HG03196 (cell line): ENCODE measurements at regions not wholly inside any gene's neighbourhood (a gene's known extent, or its start where the extent isn't known, plus 50 kb on each side); places are given as distances from the start of the nearest gene placed in this dataset.
"Not testable (repeated sequence)": the region's sequence is repeated elsewhere in the genome, so short reads cannot be mapped to it uniquely, and the experiment has no call there.

Experiments
- ATAC-seq: cut with Tn5 transposase; IDR thresholded peaks from one replicate; pipeline ENCODE4 v1.9.1; 2021; ENCODE audit not compliant: unreplicated experiment

DNA sequence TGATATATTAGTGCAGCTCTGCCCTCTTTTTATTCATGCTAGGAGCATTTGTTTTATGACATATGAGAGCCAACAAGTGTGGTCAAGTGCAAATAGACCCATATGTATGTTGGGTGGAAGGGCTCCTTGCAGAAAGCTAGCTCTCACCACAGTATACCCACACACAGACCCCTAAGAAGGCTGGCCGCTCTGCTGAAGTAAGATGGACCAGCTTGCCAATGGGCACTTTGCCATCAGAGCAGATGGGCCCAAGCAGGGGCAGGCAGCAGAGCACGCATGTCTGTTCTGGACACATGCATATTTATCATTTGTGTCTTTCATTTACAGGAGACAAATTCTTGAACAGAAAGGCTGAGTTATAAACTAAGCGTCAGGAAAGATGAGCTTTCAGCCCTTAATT lies 187.5 kb upstream of the DTNA start:
- no peak for ATAC-seq

- ATAC-seq: no peak
These were observed 184.9 kb upstream of the DTNA start for GRCh38 chr18:34525244-34525643.

DNA sequence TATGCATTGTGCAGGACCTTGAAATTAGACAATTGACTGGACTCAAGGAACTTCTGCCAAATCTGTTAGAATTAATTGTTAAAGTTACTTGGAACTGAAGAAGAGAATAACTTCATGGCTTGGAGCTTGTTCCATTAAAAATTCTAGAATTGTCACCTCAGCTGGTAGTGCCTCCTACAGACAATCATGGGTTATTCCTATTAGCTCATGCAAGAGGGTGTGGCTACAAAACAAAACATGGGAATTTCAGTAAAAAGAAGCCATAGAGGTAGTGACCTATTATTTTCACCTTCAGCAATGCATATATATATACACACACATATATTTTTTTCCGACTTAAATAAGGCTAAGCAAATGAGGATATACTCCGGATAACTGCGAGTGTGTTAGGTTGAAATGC lies 181.9 kb upstream of the DTNA start:
- no peak for ATAC-seq

- ATAC-seq: no peak
These were observed 180.5 kb upstream of the DTNA start for GRCh38 chr18:34529358-34530335.

- no peak for ATAC-seq
These were observed 179.0 kb upstream of the DTNA start for GRCh38 chr18:34531110-34531509.

- ATAC-seq: not testable (repeated sequence)
These were observed 175.5 kb upstream of the DTNA start for GRCh38 chr18:34534642-34535041.

- no peak for ATAC-seq
These were observed 169.2 kb upstream of the DTNA start for GRCh38 chr18:34540897-34541296.

DNA sequence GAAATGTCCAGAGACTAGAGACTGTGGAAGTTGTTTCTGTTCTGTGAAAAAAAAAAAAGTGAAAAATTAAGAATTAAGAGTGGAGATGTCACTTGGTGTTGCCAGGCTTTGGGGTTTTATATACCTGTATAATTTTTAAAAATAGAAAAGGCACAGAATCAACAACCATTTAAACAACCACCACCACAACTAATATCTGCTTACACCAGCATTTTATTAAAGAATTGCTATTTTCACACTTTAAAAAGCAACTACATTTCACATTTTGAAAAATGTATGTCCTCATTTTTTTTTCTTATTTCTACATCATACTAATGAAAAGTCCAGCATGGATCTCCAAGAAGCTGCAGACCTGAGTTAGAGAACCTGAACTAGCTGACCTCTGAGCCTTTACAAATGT lies 167.5 kb upstream of the DTNA start:
- no peak for ATAC-seq

DNA sequence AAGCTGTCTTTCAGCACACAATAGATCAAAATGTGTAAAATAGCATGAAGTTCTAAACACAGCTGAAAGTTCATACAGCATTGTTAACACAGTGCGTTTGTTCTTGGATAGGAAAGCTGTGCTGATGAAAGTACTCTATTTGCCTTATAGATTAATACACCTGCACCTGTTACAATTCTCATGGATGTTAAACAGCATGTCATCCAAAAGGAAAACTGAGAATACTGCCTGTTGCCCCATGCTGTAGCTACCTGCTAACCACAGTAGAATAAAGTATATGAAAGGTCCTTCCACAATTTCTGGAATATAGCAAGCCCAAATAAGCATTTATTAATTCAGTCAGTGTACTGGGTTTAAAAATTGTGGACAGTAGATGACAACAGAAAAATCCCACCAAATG lies 166.7 kb upstream of the DTNA start:
- no peak for ATAC-seq

DNA sequence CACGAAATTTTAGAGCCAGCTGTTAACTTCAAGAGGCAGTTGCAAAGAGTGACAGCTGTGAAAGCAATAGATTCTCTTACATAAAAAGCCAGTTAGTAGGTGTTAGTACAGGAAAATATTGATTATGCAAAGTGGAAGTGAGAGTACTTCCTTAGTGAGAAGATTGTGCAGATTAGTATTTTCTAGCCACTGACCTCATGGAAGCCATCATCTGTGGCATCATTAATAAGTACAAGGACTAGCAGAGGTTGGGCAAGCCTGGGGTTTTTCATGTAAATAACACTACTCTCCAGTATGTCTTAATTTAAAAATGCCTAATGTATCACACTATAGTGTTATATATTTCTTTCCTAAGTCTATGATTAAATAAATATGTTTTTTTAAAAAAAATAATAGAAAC lies 166.2 kb upstream of the DTNA start:
- ATAC-seq: no peak

DNA sequence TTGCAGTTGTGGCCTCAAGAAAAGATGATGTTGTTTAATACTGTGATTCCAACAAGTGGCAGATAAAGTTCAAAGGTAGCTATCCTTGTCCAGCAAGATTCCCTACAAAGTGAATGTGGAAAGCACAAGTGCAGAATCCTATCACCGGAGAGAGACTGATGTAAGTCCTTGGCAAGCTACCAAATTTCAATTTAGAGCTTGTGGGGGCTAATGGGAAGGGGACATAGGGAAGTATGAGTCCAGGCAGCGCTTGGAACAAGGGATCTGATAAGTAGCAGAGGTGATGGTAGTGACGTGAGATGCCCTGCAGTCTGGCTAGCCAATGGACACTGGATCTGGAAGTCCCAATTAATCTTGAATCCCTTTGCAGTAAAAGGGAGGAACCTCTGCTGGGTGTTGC lies 165.2 kb upstream of the DTNA start:
- ATAC-seq: no peak

DNA sequence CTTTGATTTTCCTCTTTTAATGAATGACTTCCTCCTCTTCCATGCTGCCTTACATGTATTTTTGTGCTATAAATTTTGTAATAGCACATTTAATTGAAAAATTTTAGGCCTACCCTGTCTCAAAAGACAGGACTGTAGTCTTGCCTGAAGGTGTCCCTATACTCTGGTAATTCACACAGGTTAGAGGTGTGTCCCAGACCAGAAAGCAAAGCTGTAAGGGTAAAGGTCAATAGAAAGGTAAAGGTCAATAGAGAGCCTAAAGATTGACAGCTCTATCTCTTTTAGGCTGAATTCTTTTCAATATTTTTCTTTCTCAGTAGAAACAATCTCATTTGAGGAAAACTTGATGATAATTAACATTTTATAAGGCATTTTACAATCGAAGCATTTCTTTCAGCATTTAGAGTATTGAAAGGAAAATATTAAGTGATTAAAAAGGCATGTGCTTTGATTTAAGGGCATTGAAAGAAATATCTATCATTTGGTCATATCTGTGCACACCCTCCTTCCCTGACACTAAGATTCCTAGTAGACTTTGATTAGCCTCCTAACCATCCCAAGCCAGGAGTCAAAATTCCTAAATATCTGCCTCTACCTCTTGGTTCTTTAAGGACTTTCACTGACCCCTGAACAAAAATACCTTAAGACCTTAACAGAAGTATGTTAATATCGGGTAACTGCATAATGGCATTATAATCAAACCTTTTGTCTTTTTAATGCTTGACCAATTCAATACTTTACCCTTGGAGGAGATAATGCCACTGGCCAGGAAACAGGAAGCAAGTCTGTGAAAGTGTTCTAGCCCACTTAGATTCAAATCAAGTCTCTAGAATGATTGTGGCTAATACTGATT lies 161.8 kb upstream of the DTNA start:
- no peak for ATAC-seq

DNA sequence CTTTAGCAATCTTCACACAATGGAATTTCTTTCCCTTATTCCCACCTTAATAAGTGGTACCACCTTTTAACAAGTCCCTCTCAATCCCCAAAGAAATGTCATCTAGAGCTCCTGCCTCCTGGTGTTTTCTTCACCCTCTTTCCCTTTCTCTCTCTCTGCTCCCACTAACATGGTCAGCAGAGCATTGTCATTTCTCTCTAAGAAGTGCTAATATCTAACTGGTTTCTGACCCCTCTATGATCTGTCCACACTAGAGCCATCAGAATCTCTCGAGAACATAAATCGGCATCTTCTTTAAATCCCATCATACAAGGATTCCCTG lies 161.2 kb upstream of the DTNA start:
- no peak for ATAC-seq

DNA sequence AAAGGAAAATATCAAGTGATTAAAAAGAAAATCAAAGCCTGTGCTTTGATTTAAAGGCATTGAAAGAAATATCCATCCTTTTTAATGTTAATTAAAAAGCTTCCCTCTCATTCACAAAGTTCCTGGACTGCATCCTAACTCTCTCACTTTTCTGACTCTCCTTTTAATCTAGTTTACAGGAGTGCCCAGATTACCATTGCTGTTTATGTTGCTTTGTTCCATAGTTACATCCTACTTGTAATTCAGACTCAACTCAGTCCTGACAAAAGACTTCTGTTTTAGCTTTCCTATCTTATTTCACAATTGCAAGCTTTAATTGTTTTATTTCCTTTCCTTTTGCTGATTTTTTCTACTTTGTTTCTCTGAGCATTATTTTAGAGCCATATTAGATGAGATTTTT lies 160.7 kb upstream of the DTNA start:
- no peak for ATAC-seq

DNA sequence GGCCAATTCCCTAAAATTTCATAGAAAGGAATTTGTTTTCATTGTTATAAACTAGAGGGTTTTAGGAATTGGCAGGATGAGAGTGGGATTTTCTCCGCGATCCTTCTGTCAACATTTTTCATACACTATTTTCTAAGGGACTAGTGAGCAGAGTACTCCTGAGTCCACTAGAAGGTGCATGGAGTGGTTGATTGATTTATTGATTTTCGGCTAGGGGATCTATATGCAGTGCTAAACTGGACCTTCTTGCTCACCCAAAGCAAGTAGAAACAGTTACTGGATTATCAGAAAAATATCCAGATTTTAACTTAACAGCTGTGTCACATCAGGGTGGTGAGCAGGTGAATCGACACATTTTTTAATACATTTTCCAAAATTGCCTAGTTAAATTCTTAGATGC lies 159.9 kb upstream of the DTNA start:
- ATAC-seq: no peak

- no peak for ATAC-seq
These were observed 159.2 kb upstream of the DTNA start for GRCh38 chr18:34550902-34551301.

- ATAC-seq: no peak
These were observed 158.3 kb upstream of the DTNA start for GRCh38 chr18:34551824-34552223.

- no peak for ATAC-seq
These were observed 147.7 kb upstream of the DTNA start for GRCh38 chr18:34562252-34562870.

DNA sequence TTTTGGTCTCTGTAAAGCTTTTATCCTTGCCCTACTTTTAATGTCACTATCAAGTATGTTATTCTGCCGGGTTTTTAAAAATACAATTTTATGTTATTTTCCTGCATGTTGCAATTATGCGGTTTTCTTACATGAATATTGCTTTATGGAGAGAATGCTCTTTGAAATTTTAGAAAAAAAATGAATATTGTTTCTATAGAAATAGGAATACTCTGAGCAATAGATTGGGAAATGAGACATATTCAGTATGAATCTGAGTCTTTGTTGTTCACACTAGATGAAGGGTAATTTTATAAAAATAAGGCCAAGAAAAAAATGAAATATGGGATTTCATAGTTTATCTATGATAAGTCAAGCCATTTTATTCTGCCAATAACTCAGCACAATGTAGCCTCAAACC lies 142.2 kb upstream of the DTNA start:
- ATAC-seq: no peak

GRCh38 chr18:34576622-34577021 lies 133.5 kb upstream of the DTNA start:
- no peak for ATAC-seq

- ATAC-seq: no peak
These were observed 126.2 kb upstream of the DTNA start for GRCh38 chr18:34583895-34584294.

DNA sequence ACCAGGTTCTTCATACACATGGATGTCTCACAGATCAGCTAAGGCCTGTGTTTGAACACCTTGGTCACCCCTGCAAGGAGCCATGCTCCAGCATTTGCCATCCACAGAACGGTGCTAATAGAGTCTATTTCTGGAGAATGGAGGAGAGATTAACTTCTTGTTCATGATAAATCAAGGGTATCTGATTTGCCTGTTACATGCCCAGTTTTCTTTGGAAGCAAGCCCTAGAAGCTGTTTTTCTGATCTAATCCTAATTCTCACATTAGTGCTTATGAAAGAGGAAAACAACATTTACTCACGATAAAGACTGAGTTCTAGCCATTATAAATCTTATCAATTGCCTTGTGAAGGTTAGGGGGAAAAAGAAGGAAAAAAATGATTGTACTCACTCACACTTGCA lies 119.6 kb upstream of the DTNA start:
- ATAC-seq: no peak
